GM19438 (cell line): ENCODE measurements at regions not wholly inside any gene's neighbourhood (a gene's known extent, or its start where the extent isn't known, plus 50 kb on each side); places are given as distances from the start of the nearest gene placed in this dataset.
A peak's percentile ranks its signal among the peaks of the same experiment; 100 is the strongest.

ENCODE experiments used
- ATAC-seq: cut with Tn5 transposase; IDR thresholded peaks from one replicate; pipeline ENCODE4 v1.9.1; 2021; ENCODE audit warnings: low read depth; ENCODE audit not compliant: unreplicated experiment

DNA sequence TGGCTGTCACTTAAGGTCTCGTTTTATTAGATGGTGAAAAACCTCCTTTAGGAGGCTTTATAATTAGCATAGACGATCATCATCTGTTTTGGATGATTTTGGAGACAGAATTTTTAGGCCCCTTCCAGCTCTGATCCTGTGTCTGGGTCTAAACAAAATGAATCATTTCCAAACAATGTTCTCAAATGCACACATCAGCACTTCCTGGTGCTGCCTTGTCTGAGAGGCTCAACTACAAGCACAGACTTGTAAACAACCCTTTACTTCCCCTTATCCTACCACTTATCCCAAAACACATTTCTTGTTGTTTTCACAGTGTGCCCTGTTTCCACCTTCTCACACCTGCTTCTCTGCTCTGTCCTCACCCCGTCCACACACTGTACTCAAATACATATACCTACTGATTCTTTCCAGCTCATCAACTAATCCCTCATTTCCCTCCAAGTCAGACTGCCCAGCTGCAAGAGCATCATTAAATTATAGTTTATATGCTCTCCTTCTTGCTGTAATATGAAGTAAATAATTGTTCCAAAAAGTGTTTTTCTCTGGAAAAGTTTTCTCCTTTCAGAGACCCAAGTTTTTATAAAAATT lies 71.2 kb upstream of the COL3A1 start:
- ATAC-seq, result no peak

DNA sequence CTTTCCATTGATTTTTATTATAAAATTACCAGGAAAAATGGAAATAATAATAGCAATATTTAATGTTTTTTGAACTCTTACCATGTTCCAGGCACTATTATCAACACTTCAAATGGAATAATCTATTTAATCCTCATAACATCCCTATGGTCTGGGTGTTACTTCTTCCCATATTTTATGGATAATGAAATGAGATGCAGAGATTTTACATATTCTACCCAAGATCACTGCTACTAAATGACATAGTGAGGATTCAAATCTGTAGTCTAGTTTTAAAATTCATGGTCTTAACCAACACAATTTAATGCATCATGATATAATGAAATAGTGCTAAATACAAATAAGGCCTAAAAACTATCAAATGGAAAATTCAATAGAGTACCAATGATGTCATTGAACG lies 70.4 kb upstream of the COL3A1 start:
- no peak for ATAC-seq

DNA sequence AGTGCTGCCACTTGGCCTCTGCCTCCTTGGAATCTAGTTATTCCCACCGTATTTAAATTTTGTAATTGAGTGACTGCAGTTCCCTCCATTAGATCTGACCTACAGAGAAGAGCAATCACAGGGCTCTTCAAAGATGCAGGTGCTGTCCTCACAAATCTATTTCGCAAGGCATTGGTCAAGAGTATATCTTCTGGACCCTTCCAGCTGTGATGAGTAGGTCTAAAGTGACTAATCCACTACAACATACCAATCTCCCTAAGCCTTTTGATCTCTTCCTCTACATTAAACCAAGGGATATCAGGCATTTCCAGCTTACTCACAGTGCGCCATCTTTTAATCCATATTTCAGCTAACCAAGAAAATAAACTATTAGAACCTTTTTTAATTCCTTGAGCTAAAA lies 65.1 kb upstream of the COL3A1 start:
- no peak for ATAC-seq

DNA sequence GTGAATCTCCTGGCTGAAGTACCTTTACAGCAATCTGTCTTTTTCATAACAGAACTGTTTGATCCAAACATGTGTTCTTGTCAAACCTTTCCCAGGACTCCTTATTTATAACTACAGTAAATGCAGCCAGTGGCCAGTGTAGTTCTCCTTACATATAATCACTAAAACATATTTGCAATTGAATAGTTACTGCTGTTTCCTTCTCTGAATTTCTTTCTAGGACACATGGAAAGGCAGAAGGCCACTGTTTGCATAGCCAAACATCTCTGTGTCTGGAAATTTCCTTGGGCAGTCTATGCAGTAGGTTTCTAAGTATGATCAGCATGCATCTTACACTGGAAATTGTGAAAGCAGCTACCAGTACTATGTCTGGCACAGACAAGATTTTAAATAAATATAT lies 57.4 kb upstream of the COL3A1 start:
- ATAC-seq, result no peak

DNA sequence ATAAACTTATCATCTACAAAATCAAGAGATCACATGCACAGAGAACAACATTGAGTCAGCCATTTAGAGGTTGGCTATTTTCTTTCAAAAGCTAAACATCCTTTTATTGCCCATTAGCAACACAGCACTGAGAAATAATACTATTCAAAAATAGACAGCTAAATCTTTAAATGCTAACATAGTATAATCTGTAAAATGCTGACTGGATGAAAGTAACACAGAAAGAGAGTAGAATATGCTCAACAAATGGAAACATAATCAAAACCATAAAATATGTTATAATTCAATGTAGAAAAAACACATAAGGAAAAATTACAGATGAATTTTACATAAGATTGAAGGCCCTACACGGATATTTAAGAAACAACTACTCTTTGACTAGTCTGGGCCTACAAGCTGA lies 56.5 kb upstream of the COL3A1 start:
- no peak for ATAC-seq

DNA sequence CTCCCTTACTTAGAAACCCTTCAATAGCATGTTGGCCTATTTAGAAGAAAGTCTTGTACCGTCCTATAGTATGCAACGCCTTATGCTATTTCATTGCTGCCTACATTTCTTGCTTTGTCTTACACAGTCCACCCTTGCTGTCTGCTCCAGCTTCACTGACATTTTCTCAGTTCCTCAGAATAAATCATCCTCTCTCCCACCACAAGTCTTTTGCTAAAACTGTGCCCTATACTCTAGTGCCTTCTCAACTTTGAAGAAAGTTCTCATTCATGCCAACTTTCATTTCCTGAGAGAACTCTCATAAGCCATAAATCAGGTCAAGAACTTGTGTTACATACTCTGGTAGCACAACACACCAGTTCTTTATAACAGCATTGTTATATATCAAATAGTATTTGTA lies 54.3 kb upstream of the COL3A1 start:
- ATAC-seq, result peak; percentile 64

DNA sequence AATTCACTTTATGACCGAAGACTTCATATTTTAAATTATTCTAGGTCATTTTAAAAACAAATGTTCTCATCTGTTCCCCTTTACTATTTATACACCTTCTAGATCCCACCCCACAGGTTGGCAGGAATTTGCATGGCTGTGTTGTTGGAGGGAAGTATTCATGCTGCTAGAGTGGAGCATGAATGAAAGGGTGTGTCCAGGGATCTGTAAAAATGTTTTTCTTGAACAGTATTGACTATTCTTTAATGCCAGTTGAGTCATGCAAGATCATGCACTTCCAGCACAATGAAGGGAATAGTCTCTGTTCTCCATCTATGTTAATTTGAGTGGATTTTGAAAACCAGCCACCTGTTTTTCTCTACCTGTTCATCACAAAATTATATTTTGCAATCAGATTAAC lies 52.0 kb upstream of the COL3A1 start:
- no peak for ATAC-seq
